ENCODE measurements at regions not wholly inside any gene's neighbourhood (a gene's known extent, or its start where the extent isn't known, plus 50 kb on each side); places are given as distances from the start of the nearest gene placed in this dataset.
"Not testable (repeated sequence)": the region's sequence is repeated elsewhere in the genome, so short reads cannot be mapped to it uniquely, and the experiment has no call there.

DNA sequence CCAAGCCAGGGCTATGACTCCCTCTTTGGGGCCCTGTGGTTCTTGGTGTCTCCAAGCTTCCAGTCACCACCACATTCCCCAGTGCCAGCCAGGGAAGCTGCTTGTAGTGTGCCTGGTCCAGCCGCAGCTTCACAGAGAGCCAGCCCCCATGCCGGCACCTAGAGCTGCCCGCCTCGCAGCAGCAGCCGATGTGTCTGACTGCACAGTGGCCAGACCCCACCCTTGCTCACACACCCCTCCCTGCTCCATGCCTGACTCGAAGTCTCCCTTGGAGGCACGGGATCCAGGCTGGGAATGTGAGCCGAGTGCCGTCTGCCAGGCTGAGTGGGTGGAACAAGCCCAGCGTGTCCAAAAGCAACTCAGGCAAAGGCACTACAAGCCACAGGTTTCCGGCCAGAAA lies 123.3 kb upstream of the SFSWAP start:
- DNase-seq (ENCODE audit: low read depth in 2 of 3, low spot score in 1 of 3) = no peak

DNA sequence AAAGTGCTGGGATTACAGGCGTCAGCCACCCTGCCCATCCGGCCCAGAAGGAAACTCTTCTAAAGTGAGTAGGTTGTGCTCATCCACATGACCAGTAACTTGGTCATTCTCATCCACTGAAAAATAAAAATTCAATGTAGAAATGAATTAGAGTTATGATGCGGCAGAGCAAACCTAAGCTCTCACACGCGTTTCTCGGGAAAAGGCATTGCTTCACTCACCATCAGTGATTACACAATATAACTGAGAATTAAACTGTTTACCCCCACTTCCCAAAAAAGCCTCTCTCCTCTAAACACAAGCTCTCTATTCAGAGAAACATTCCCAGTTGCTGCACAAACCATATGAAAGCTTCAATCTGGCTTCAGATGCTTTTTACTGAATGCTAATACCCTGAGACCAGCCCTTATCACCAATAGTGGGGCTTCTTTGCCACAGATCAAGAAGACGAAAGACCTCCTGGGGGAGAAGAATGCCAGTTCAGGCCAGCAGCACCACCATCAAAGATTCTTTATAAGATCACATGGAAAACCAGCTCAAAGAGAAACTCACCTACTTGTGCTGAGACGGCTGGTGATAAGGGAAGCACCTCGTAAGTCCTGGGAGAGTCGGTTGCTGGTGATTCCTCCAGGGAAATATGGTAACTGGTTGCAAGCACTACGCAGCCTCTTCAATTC lies 121.5 kb upstream of the SFSWAP start:
- DNase-seq (ENCODE audit: low read depth in 2 of 3, low spot score in 1 of 3) = no peak

DNA sequence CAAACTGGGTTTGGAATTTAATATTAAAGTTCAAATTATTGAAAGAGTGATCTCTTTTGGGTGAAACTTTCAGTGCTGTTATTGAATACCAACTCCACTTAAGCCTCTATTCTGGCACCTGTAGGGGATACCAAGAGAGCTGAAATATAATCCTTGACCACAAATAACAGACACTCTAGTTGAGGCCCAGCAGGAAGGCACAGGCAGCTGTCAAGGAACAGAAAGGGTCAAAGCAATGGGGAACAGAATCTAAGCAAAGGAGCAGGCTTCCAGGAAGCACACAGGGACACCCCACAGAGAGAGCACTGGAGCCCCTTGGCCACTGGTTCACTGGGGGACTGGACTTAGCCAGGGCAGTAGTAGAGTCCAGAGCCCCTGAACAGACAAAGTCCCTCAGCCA lies 120.9 kb upstream of the SFSWAP start:
- no peak for DNase-seq (ENCODE audit: low read depth in 2 of 3, low spot score in 1 of 3)

DNA sequence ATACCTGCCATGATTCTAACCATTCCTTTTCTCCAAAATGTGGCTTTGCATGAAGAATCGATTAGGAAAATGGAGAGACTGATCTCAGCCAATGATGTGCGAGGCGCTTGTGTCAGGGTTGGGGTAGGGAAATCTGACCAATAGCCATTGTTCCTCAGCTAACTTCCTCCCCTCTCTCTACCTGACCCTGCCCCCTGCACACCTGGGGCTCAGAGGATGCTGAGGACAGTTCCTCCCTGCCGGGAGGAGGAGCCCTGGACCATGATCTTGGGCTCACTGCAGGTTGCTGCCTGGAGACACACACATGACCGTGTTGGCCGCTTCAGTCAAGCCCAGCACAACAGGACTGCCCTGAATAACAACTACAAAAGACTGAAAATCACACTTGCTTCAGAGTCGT lies 119.8 kb upstream of the SFSWAP start:
- no peak for DNase-seq (ENCODE audit: low read depth in 2 of 3, low spot score in 1 of 3)

DNA sequence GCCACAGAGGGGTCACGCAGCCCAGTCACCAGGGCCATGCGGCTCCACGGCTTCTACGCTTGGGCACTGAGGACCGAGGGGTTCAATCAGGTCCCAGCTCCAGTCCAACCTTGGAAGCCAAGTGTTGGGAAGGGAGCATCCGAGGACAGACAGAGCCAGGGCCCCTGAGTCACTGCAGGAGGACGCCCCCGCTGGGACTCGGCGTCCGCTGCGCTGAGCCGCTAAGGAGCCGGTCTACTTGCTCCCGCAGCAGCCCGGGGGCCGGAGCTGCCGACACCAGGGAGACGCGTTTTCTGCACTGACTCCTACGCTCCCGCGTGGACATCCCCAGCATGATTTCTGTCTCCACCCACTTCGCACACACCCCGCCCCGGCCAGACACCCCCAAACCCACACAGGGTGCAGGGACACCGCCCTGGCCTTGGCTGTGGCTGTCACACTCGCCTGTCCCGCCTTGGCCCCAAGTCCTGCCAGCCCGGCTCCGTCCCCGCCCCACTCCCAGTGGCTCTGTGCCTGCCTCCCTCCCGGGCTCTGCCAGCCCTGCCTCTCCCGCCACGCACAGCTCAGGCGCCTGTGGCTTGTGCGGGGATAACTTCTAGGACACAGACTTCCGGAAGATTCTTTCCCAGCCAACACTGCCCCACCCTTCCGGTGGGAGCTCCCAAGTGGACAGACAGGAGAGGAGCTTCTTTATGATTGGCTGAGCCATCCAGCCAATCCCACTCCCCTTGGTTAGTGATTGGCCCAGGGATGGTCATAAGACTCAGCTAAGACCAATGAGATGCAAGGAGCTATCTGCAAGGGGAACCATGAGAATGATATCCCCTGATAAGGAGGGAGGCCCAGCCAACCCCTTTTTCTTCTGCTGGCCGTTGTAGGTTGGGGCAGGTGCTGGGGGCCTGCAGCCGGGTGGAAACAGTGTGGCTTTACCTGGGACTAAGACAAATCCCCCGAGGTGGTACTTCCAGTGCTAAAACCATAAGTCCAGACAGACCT lies 118.9 kb upstream of the SFSWAP start:
- DNase-seq (ENCODE audit: low read depth in 2 of 3, low spot score in 1 of 3) = no peak

DNA sequence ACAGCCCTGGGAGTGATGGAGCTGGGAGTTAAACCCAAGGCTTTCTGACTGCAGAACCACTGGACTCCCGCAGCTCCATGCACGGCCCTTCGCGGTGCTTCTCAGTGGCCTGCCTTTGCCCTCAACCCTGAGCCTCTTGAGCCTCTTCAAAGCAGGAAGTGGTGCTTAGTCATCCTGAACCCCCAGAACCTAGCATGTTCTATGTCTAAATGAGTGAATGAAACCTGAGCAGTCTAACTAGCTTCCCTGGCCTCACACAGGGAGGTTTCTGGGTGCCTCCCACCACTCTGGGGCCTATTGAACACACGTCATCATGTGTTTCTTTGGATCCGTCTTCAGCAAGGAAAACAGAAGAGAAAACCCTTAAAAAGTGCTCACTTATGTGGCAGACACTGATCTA lies 117.9 kb upstream of the SFSWAP start:
- DNase-seq (ENCODE audit: low read depth in 2 of 3, low spot score in 1 of 3) = no peak

DNA sequence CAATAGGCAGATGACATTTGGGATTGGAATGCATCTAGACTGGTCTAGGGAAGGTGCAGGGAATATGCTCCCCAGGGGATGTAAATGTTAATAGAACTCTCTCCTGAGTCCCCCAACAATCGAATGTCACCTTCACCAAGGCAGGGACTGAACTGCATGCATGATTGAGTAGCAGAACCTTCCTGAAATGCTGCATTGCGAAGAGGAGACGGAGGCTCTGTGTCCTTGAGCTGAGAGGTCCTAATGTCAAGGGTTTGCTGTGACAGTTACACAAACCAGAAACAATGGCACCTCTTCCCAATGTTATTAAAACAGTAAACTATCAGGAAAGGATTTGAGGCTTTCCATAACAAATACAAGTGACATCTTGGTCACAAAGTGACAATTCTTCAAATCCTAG lies 117.5 kb upstream of the SFSWAP start:
- no peak for DNase-seq (ENCODE audit: low read depth in 2 of 3, low spot score in 1 of 3)

DNA sequence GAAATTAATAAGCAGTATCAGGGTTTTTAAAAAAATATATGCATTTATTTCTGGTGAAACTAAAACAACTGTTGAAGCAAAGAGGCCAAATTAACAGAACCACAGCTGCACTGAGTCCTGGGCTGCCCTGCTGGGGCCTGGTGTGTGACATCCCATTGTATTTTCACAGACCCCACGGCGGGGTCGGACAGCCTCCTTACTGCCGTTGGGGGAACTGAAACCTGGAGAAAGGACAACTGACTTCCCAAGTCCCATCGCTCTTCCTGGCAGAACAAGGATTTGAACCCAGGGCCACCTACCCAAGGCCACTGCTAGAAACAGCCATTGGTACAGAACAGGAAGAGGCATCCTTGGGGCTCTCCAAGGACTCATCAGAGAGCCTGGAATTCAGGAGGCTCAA lies 114.8 kb upstream of the SFSWAP start:
- no peak for DNase-seq (ENCODE audit: low read depth in 2 of 3, low spot score in 1 of 3)

DNA sequence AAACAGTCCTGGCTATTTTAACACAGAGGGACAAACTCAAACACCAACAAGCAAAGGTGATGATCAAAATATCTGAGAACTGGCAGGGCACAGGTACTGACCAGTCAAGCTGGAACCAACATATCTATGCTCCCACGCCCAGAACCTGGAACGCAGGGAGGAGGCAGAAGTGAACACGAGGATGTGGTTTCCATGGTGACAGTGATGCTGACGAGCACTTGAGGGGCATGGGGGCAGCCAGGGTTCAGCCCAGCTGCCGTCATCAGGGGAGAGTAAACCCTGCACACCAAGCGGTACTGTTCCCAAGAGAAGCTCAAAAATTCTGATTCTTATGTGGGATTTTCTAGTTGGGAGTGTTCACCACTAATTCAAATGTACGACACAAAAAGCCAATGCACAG lies 113.6 kb upstream of the SFSWAP start:
- DNase-seq (ENCODE audit: low read depth in 2 of 3, low spot score in 1 of 3) = no peak

DNA sequence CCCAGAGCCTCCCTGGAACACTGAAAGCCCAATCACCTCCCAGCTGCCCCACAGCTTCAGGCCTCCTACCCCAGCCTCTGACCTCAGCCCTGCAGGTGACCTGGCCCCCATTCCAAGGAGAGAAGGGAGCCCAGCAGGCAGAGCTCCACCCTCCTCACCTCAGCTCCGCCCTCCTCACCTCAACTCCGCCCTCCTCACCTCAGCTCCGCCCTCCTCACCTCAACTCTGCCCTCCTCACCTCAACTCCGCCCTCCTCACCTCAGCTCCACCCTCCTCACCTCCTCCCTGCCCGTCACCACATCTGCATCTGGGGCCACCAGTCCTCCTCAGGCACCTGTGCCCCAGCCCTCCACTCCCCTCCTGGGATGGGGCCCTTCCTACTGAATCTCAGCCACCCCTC lies 112.2 kb upstream of the SFSWAP start:
- DNase-seq (ENCODE audit: low read depth in 2 of 3, low spot score in 1 of 3) = no peak

DNA sequence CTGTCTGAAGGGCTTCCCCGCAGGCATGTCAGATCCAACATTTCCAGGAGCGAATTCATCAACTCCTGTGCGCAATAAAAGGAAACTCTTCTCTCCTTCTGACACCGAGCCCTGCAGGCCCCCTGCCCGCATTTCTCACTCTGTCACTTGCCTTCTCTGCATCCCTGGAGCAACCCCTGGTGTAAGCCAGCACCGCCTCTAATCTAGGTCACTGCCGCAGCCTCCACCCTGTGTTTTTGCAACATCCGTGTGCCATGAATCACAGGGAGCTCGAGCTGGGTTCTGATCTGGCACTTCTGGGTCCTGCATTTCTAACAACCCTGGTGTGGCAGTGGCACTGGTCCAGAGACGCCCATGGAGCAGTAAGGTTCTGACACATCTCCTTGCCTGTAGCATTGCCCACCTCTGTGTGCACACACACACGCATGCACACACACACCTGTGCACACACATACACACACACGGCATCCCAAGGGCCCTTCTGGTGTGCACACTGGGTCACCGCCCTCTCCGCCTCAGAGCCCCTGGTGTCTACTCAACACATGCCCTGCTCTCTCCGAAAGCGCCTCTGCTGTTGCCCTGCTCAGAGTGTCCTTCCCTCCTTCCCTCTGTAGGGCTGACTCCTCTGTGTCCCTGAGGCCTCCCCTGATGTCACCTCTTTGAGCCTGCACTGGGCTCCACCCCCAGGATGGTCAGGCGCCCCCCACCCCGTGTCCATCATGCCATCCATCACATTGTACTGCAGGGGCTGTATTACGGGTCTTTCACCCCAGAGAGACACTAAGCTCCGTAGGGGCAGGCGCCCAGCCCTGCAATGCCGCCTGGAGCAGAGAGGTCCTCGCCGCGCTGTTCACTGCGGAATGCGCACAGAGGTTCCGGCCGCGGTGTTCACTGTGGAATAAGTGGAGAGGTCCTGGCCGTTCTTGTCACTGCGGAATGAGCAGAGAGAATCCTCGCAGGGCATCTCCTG lies 111.4 kb upstream of the SFSWAP start:
- DNase-seq (ENCODE audit: low read depth in 2 of 3, low spot score in 1 of 3) = no peak

DNA sequence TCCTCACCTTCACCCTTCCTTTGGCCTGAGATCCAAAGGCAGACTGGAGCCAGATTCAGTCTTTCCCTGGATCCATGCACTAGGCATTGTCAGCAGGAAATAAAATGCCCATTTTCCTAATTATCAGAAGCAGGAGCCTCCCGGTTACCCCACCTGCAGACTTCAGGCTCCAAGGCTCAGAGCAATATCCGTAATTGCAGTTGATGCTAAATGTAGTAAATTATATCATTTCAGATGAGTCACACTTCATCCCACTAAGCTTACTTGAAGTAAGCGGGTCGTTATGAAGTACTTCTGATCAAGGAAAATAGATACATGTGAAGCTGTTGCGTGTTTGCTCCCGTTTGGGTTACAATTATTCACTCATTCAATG lies 110.7 kb upstream of the SFSWAP start:
- DNase-seq (ENCODE audit: low read depth in 2 of 3, low spot score in 1 of 3) = no peak

DNA sequence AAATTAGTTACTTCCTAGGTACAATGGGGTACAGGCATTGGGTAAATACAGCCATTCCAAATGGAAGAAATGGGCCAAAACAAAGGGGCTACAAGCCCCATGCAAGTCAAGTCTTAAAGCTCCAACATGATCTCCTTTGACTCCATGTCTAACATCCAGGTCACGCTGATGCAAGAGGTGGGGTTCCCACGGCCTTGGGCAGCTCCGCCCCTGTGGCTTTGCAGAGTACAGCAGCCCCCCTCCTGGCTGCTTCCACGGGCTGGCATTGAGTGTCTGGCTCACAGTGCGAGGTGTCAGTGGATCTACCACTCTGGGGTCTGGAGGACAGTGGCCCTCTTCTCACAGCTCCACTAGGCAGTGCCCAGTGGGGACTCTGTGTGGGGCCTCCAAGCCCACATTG lies 109.4 kb upstream of the SFSWAP start:
- not testable (repeated sequence) for DNase-seq (ENCODE audit: low read depth in 2 of 3, low spot score in 1 of 3)

DNA sequence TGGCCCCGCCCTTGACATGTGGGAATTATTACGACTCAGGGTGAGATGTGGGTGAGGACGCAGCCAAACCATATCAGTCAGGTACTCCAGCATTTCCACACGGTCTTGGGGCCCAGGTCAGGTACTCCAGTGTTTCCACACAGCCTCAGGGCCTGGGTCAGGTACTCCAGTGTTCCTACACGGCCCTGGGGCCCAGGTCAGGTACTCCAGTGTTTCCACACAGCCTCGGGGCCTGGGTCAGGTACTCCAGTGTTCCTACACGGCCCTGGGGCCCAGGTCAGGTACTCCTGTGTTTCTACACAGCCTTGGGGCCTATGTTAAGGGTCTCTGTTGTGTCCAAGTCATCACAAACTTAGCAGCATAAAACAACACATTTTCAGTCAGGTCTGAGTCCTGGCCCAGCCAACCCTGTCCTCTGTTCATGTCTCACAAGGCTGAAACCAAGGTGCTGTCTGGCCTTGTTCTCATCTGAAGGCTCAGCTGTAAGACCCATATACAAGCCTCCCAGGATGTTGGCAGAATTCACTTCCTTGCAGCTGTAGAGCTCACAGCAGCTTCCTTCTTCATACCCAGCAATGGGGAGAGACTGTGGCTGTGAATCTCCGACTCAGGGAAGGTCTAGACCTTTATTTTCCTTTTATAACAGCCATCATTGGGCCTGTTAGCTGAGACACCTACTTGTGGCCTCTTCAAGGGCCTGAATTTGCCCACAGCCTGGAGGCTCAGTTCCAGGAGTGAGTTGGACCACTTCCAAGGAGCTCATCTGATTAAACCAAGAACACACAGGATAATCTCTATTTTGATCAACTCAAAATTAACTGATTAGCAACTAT lies 107.6 kb upstream of the SFSWAP start:
- DNase-seq (ENCODE audit: low read depth in 2 of 3, low spot score in 1 of 3) = no peak

DNA sequence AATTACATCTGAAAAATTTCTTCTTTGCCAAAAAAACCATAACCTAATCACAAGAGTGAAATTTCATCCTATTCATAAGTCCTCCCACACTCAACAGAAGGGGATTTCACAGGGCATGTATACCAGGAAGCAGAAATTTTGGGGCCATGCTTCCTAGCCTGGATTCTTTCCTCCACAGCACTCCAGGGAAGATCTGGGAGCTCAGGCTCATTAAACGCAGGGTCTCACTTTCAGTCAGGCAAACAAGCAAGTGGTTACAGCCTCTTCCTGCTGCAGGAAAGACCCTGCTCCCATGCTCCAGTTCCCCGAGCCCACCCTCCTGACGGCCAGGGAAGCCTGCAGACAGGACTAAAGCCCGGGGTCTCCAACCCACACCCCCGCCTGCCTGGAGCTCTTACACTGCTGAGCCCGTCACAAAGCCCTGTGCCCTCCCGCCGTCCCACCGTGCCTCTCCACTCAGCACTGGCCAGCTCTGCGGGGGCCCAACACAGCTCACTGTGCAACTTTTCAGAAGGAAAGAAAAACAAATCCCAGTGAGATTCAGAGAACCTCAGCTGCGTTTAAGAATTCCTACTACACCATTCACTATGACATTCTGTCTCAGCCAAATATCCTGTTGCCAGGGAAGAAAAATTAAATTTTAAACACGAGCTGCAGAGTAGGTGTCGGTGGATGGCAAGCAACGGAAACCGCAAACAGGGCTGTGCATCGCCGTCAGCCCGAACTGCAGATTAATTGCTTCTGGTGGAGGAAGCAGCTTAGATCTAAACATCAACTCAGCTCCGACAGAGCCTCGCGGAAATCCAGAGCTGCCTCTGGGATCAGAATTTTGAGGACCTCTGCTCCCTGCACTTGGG lies 106.7 kb upstream of the SFSWAP start:
- DNase-seq (ENCODE audit: low read depth in 2 of 3, low spot score in 1 of 3) = no peak

DNA sequence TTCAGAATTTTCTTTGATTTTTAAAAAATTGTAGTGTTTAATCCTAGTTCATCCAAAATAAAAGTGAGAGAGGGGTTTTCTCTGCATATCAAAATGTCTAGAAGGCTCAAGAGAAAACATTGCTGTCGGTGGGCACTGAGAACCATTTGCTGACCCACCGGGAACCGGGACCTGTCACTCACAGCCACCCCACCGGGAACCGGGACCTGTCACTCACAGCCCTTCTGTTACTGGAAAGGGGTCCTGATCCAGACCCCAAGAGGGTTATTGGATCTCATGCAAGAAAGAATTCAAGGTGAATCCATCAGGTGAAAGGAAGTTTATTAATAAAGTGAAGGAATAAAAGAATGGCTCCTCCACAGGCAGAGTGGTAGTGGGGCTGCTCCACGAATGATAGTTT lies 106.0 kb upstream of the SFSWAP start:
- DNase-seq (ENCODE audit: low read depth in 2 of 3, low spot score in 1 of 3) = no peak

DNA sequence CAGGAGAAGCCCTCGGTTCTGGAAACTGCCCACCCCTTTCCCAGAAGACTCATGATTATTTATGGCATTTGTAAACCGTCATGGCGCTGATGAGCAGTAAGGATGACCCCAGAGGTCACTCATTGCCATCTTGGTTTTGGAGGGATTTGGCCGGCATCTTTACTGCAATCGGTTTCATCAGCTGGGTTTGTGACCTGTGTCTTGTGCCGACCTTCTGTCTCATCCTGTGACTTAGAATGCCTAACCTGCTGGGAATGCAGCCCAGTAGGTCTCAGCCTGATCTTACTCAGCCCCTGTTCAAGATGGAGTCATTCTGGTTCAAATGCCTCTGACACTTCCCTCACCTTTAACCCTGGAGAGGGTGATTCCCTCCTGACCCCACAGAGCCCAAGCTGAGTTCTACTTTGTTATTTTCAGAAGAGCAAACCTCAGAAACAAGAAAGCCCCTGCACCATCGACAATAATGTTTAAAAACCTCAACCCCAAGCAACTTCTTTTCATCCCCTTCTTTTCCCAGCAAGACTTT lies 105.5 kb upstream of the SFSWAP start:
- no peak for DNase-seq (ENCODE audit: low read depth in 2 of 3, low spot score in 1 of 3)

DNA sequence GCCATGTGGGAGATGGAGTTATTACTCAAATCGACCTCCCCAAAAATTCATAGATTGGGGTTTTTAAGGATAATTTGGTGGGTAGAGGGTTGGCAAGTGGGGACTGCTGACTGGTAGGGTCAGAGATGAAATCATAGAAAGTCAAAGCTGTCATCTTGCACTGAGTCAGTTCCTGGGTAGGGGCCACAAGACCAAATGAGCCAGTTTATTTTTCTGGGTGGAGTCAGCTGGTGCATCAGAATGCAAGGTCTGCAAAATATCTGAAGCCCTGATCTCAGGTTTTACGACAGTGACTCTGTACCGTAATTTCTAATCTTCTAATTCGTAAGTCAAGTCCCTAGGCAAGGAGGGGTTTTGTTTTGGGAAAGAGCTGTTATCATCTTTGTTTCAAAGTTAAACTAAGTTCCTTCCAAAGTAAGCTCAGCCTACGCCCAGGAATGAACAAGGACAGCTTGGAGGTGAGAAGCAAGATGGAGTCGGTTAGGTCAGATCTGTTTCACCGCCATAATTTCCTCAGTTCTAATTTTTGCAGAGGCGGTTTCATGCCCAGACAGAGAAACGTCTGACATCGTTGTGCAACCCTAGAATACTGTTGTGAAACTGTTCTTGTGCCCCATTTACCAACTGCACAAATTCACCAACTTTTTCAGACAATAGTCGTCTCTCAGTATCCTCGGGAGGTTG lies 104.5 kb upstream of the SFSWAP start:
- no peak for DNase-seq (ENCODE audit: low read depth in 2 of 3, low spot score in 1 of 3)
